Left lung (tissue), 4 donors: ENCODE measurements at regions not wholly inside any gene's neighbourhood (a gene's known extent, or its start where the extent isn't known, plus 50 kb on each side); places are given as distances from the start of the nearest gene placed in this dataset.
A peak's percentile ranks its signal among the peaks of the same experiment; 100 is the strongest.
"Not testable (repeated sequence)": the region's sequence is repeated elsewhere in the genome, so short reads cannot be mapped to it uniquely, and the experiment has no call there.

Experiments used
- ATAC-seq: fragments of 200-7000 bp; cut with Tn5 transposase; one replicate; pipeline ENCODE4 v1.9.1; 2020; ENCODE audit warnings: moderate library complexity
- DNase-seq, 4 donors: peaks; one replicate each; pipeline ENCODE4 v3.0.0-alpha.2; 2013 to 2020
- H3K27ac ChIP-seq, 2 donors: fragments of 200-600 bp; sonication (generic) in 1 of 2; one replicate each; pipeline versions ENCODE4 v1.5.0 to v1.8.0; 2020 to 2021
- H3K27me3 ChIP-seq, 2 donors: fragments of 200-600 bp; sonication (generic) in 1 of 2; one replicate each; pipeline versions ENCODE4 v1.5.0 to v1.8.0; 2020 to 2021
- H3K36me3 ChIP-seq, 2 donors: fragments of 200-600 bp; sonication (generic) in 1 of 2; one replicate each; pipeline versions ENCODE4 v1.5.0 to v1.8.0; 2020 to 2021
- H3K4me1 ChIP-seq, 2 donors: fragments of 200-600 bp; one replicate each; pipeline ENCODE4 v1.8.0; 2021
- H3K4me3 ChIP-seq, 2 donors: fragments of 200-600 bp; sonication (generic) in 1 of 2; one replicate each; pipeline versions ENCODE4 v1.5.0 to v1.8.0; 2020 to 2021; ENCODE audit warnings: mild to moderate bottlenecking in 1 of 2
- H3K9me3 ChIP-seq, 2 donors: fragments of 200-600 bp; sonication (generic) in 1 of 2; one replicate each; pipeline versions ENCODE4 v1.5.0 to v1.8.0; 2020 to 2021
- CTCF ChIP-seq, 2 donors: fragments of 200-600 bp; sonication (generic) in 1 of 2; IDR thresholded peaks; one replicate each; pipeline versions ENCODE4 v1.5.0 to v1.8.0; 2021; ENCODE audit warnings: antibody characterized with exemption in 2 of 2
- intact Hi-C, 2 donors: fragments of 100-400 bp; cut with DNase I; formaldehyde crosslinking; loops; one replicate each; pipeline versions ENCODE4 v1.11.2 to v1.14.2; 2022
- donor health status: DM: no; HTN: yes; CAD: no.
- donor health status: DM: no; HTN: no; CAD: no.

GRCh38 chr7:67661-68395 is 124.5 kb upstream of the FAM20C start:
- Histone ChIP-seq H3K9me3 (no peaks in the 10 kb centered on the region), H3K4me3 (no peak overlapping the region), H3K27me3 (peaks cover 0 to 3% of the 10 kb centered on the region in 2 donors), H3K27ac (no peak overlapping the region), H3K4me1 (peaks cover 0 to 15% of the 10 kb centered on the region in 2 donors), H3K36me3 (no peaks in the 10 kb centered on the region)
- no peak for TF ChIP-seq CTCF (IDR thresholded peaks at IDR 0.05)
- intact Hi-C loops = no loop called here
- ATAC-seq = no peak
- peak in 1 of 4 donors; percentile 61 for DNase-seq

GRCh38 chr7:68629-69028 is 123.7 kb upstream of the FAM20C start:
- Histone ChIP-seq H3K4me3 (no peak overlapping the region), H3K27me3 (peaks cover 0 to 3% of the 10 kb centered on the region in 2 donors), H3K4me1 (peaks cover 0 to 7% of the 10 kb centered on the region in 2 donors), H3K27ac (no peak overlapping the region), H3K36me3 (no peaks in the 10 kb centered on the region), H3K9me3 (no peaks in the 10 kb centered on the region)
- intact Hi-C loops = no loop called here
- TF ChIP-seq CTCF (IDR thresholded peaks at IDR 0.05) = no peak
- ATAC-seq = no peak
- peak in 1 of 4 donors; percentile 24 for DNase-seq

GRCh38 chr7:69052-69451 is 123.3 kb upstream of the FAM20C start:
- H3K4me1 ChIP-seq, H3K4me3 ChIP-seq, ATAC-seq, intact Hi-C loops, DNase-seq, H3K36me3 ChIP-seq, H3K27me3 ChIP-seq, H3K27ac ChIP-seq, H3K9me3 ChIP-seq: not testable (repeated sequence)

- H3K36me3 ChIP-seq, H3K4me3 ChIP-seq, H3K27me3 ChIP-seq, H3K9me3 ChIP-seq, H3K4me1 ChIP-seq, H3K27ac ChIP-seq, intact Hi-C loops, DNase-seq: not testable (repeated sequence)
- ATAC-seq = peak; percentile 46
Measured at GRCh38 chr7:69499-70123, 122.8 kb upstream of the FAM20C start.

GRCh38 chr7:70207-70606 is 122.2 kb upstream of the FAM20C start:
- H3K27ac ChIP-seq, DNase-seq, H3K9me3 ChIP-seq, H3K27me3 ChIP-seq, intact Hi-C loops, H3K36me3 ChIP-seq, H3K4me1 ChIP-seq, H3K4me3 ChIP-seq: not testable (repeated sequence)
- ATAC-seq = peak; percentile 55

- H3K9me3 ChIP-seq, H3K4me1 ChIP-seq, intact Hi-C loops, H3K27ac ChIP-seq, H3K36me3 ChIP-seq, H3K4me3 ChIP-seq, H3K27me3 ChIP-seq: not testable (repeated sequence)
- DNase-seq = peak in 2 of 4 donors; percentile 36 to 40
- ATAC-seq = peak; percentile 28
Measured at GRCh38 chr7:70989-71388, 121.4 kb upstream of the FAM20C start.

- H3K4me3 ChIP-seq, H3K36me3 ChIP-seq, DNase-seq, H3K9me3 ChIP-seq, ATAC-seq, H3K27ac ChIP-seq, intact Hi-C loops, H3K4me1 ChIP-seq, H3K27me3 ChIP-seq: not testable (repeated sequence)
Measured at GRCh38 chr7:72266-73057, 119.9 kb upstream of the FAM20C start.

GRCh38 chr7:73058-73331 is 119.4 kb upstream of the FAM20C start:
- DNase-seq, H3K9me3 ChIP-seq, H3K4me3 ChIP-seq, ATAC-seq, H3K4me1 ChIP-seq, H3K27ac ChIP-seq, intact Hi-C loops, H3K27me3 ChIP-seq, H3K36me3 ChIP-seq: not testable (repeated sequence)

GRCh38 chr7:74008-74540 is 118.3 kb upstream of the FAM20C start:
- H3K9me3 ChIP-seq, H3K27me3 ChIP-seq, H3K36me3 ChIP-seq, H3K4me3 ChIP-seq, ATAC-seq, H3K27ac ChIP-seq, DNase-seq, intact Hi-C loops, H3K4me1 ChIP-seq: not testable (repeated sequence)

GRCh38 chr7:75511-75910 is 116.9 kb upstream of the FAM20C start:
- H3K36me3 ChIP-seq, DNase-seq, H3K4me3 ChIP-seq, H3K27me3 ChIP-seq, intact Hi-C loops, H3K9me3 ChIP-seq, H3K4me1 ChIP-seq, ATAC-seq, H3K27ac ChIP-seq: not testable (repeated sequence)

- H3K27ac ChIP-seq, H3K9me3 ChIP-seq, intact Hi-C loops, H3K36me3 ChIP-seq, H3K4me3 ChIP-seq, H3K4me1 ChIP-seq, ATAC-seq, DNase-seq: not testable (repeated sequence)
- peaks cover 0 to 10% of the 10 kb centered on the region in 2 donors for H3K27me3 ChIP-seq
Measured at GRCh38 chr7:76202-76601, 116.2 kb upstream of the FAM20C start.
